SJSA1 (cell line): ENCODE measurements at regions not wholly inside any gene's neighbourhood (a gene's known extent, or its start where the extent isn't known, plus 50 kb on each side); places are given as distances from the start of the nearest gene placed in this dataset.
A peak's percentile ranks its signal among the peaks of the same experiment; 100 is the strongest.
"Not testable (repeated sequence)": the region's sequence is repeated elsewhere in the genome, so short reads cannot be mapped to it uniquely, and the experiment has no call there.

Experiments
- DNase-seq, 2 experiments: peaks; one replicate each; pipeline ENCODE4 v3.0.0-alpha.2; 2015 to 2020; ENCODE audit warnings: low spot score in 2 of 2, low read depth in 1 of 2
- H3K27ac ChIP-seq: fragments of 250-450 bp; sonication (Bioruptor Pico); 2 replicates; pipeline ENCODE4 v1.5.1; 2020; ENCODE audit warnings: mild to moderate bottlenecking, moderate library complexity
- H3K27me3 ChIP-seq: fragments of 250-450 bp; sonication (Bioruptor Pico); replicated peaks from 2 replicates; pipeline ENCODE4 v1.5.1; 2020; ENCODE audit warnings: mild to moderate bottlenecking, moderate library complexity
- H3K36me3 ChIP-seq: fragments of 250-450 bp; sonication (Bioruptor Pico); 2 replicates; pipeline ENCODE4 v1.5.1; 2020; ENCODE audit warnings: mild to moderate bottlenecking
- H3K4me1 ChIP-seq: fragments of 250-450 bp; sonication (Bioruptor Pico); replicated peaks from 2 replicates; pipeline ENCODE4 v1.6.1; 2021; ENCODE audit warnings: mild to moderate bottlenecking
- H3K4me3 ChIP-seq: fragments of 250-450 bp; sonication (Bioruptor Pico); 2 replicates; pipeline ENCODE4 v1.5.1; 2020; ENCODE audit warnings: mild to moderate bottlenecking
- H3K9me3 ChIP-seq: fragments of 250-450 bp; sonication (Bioruptor Pico); replicated peaks from 2 replicates; pipeline ENCODE4 v1.5.1; 2020; ENCODE audit warnings: mild to moderate bottlenecking

GRCh38 chr7:112962815-112963214 lies 123.8 kb downstream of the GPR85 start:
- Histone ChIP-seq H3K4me3 (no peak overlapping the region), H3K9me3 (no peaks in the 10 kb centered on the region), H3K27ac (no peak overlapping the region), H3K4me1 (no peaks in the 10 kb centered on the region), H3K36me3 (no peaks in the 10 kb centered on the region), H3K27me3 (no peaks in the 10 kb centered on the region)
- DNase-seq, result no peak

- no peaks in the 10 kb centered on the region for H3K9me3 ChIP-seq
- DNase-seq, result no peak
- no peak overlapping the region for H3K4me3 ChIP-seq
- H3K27ac ChIP-seq, result no peak overlapping the region
- H3K4me1 ChIP-seq, result no peaks in the 10 kb centered on the region
- no peaks in the 10 kb centered on the region for H3K27me3 ChIP-seq
- no peaks in the 10 kb centered on the region for H3K36me3 ChIP-seq
Observed at GRCh38 chr7:112959276-112959675, 127.4 kb downstream of the GPR85 start.

- H3K4me1 ChIP-seq, result no peaks in the 10 kb centered on the region
- no peak overlapping the region for H3K4me3 ChIP-seq
- no peaks in the 10 kb centered on the region for H3K36me3 ChIP-seq
- H3K27ac ChIP-seq, result no peak overlapping the region
- no peak for DNase-seq
- H3K27me3 ChIP-seq, result no peaks in the 10 kb centered on the region
- no peaks in the 10 kb centered on the region for H3K9me3 ChIP-seq
Observed at GRCh38 chr7:112958775-112959174, 127.9 kb downstream of the GPR85 start.

- no peaks in the 10 kb centered on the region for H3K27me3 ChIP-seq
- no peaks in the 10 kb centered on the region for H3K9me3 ChIP-seq
- no peak for DNase-seq
- H3K4me3 ChIP-seq, result no peak overlapping the region
- no peak overlapping the region for H3K27ac ChIP-seq
- H3K36me3 ChIP-seq, result no peaks in the 10 kb centered on the region
- H3K4me1 ChIP-seq, result no peaks in the 10 kb centered on the region
Observed at GRCh38 chr7:112957901-112958300, 128.7 kb downstream of the GPR85 start.

- not testable (repeated sequence) for H3K27me3 ChIP-seq, DNase-seq, H3K27ac ChIP-seq, H3K36me3 ChIP-seq, H3K4me3 ChIP-seq, H3K4me1 ChIP-seq, H3K9me3 ChIP-seq
Observed at GRCh38 chr7:112953031-112953430, 133.6 kb downstream of the GPR85 start.

GRCh38 chr7:112951070-112951469 lies 135.6 kb downstream of the GPR85 start:
- H3K4me1 ChIP-seq, result no peaks in the 10 kb centered on the region
- H3K27me3 ChIP-seq, result no peaks in the 10 kb centered on the region
- no peak overlapping the region for H3K4me3 ChIP-seq
- no peaks in the 10 kb centered on the region for H3K36me3 ChIP-seq
- H3K9me3 ChIP-seq, result no peaks in the 10 kb centered on the region
- no peak for DNase-seq
- no peak overlapping the region for H3K27ac ChIP-seq

GRCh38 chr7:112949682-112950081 lies 136.9 kb downstream of the GPR85 start:
- H3K4me1 ChIP-seq, H3K27me3 ChIP-seq, H3K9me3 ChIP-seq, H3K36me3 ChIP-seq, H3K27ac ChIP-seq, H3K4me3 ChIP-seq, DNase-seq: not testable (repeated sequence)

- Histone ChIP-seq H3K36me3 (no peaks in the 10 kb centered on the region), H3K27ac (no peak overlapping the region), H3K4me1 (no peaks in the 10 kb centered on the region), H3K27me3 (no peaks in the 10 kb centered on the region), H3K9me3 (no peaks in the 10 kb centered on the region), H3K4me3 (no peak overlapping the region)
- no peak for DNase-seq
Observed at GRCh38 chr7:112946350-112946749, 140.3 kb downstream of the GPR85 start.

GRCh38 chr7:112945046-112945445 lies 141.6 kb downstream of the GPR85 start:
- DNase-seq, result no peak
- no peaks in the 10 kb centered on the region for H3K36me3 ChIP-seq
- no peak overlapping the region for H3K4me3 ChIP-seq
- H3K4me1 ChIP-seq, result 0 out of 2 replicates have a peak, but pooled peaks cover 4% of the 10 kb centered on the region
- H3K27ac ChIP-seq, result no peak overlapping the region
- H3K9me3 ChIP-seq, result no peaks in the 10 kb centered on the region
- H3K27me3 ChIP-seq, result no peaks in the 10 kb centered on the region

- Histone ChIP-seq H3K36me3 (no peaks in the 10 kb centered on the region), H3K9me3 (no peaks in the 10 kb centered on the region), H3K4me3 (no peak overlapping the region), H3K27me3 (no peaks in the 10 kb centered on the region), H3K4me1 (peaks cover 9% of the 10 kb centered on the region; the same call in 1 of the 2 replicates), H3K27ac (no peak overlapping the region)
- DNase-seq, result no peak
Observed at GRCh38 chr7:112942981-112943380, 143.6 kb downstream of the GPR85 start.

- H3K36me3 ChIP-seq, H3K27ac ChIP-seq, DNase-seq, H3K4me1 ChIP-seq, H3K9me3 ChIP-seq, H3K27me3 ChIP-seq, H3K4me3 ChIP-seq: not testable (repeated sequence)
Observed at GRCh38 chr7:112942125-112942524, 144.5 kb downstream of the GPR85 start.

GRCh38 chr7:112940314-112940732 lies 146.3 kb downstream of the GPR85 start:
- Histone ChIP-seq H3K27me3 (no peaks in the 10 kb centered on the region), H3K36me3 (no peaks in the 10 kb centered on the region), H3K27ac (peak overlapping the region; percentile 39), H3K4me1 (peaks cover 9% of the 10 kb centered on the region; the same call in 1 of the 2 replicates), H3K4me3 (peak overlapping the region; percentile 70), H3K9me3 (no peaks in the 10 kb centered on the region)
- no peak for DNase-seq

GRCh38 chr7:112939574-112940313 lies 146.9 kb downstream of the GPR85 start:
- Histone ChIP-seq H3K36me3 (no peaks in the 10 kb centered on the region), H3K27ac (peak overlapping the region; percentile 39), H3K27me3 (no peaks in the 10 kb centered on the region), H3K4me3 (peak overlapping the region; percentile 70), H3K9me3 (no peaks in the 10 kb centered on the region), H3K4me1 (peaks cover 9% of the 10 kb centered on the region; the same call in 1 of the 2 replicates)
- peak; percentile 98 to 99 for DNase-seq

- Histone ChIP-seq H3K27ac (0 out of 2 replicates have a peak overlapping the region, but pooled peaks have one; percentile 3), H3K9me3 (no peaks in the 10 kb centered on the region), H3K36me3 (no peaks in the 10 kb centered on the region), H3K4me1 (peaks cover 9% of the 10 kb centered on the region; the same call in 1 of the 2 replicates), H3K27me3 (no peaks in the 10 kb centered on the region), H3K4me3 (peak overlapping the region; percentile 70)
- DNase-seq, result peak; percentile 14 to 50
Observed at GRCh38 chr7:112938863-112939573, 147.6 kb downstream of the GPR85 start.
